HCT116 (cell line): ENCODE measurements at regions not wholly inside any gene's neighbourhood (a gene's known extent, or its start where the extent isn't known, plus 50 kb on each side); places are given as distances from the start of the nearest gene placed in this dataset.

Experiments used
- CBX3 ChIP-seq: IDR thresholded peaks from 2 replicates; pipeline ENCODE4 v1.6.1; 2012; ENCODE audit warnings: low read depth
- EZH2phosphoT487 ChIP-seq: fragments of 200-600 bp; IDR thresholded peaks from 2 replicates; pipeline ENCODE4 v1.6.1; 2018; ENCODE audit warnings: antibody characterized with exemption, borderline replicate concordance
- FOSL1 ChIP-seq: IDR thresholded peaks from 2 replicates; pipeline ENCODE4 v1.6.1; 2012; ENCODE audit warnings: low read depth
- POLR2A ChIP-seq: IDR thresholded peaks from 2 replicates; pipeline ENCODE4 v1.7.0; 2011; ENCODE audit warnings: borderline replicate concordance; ENCODE audit not compliant: insufficient read depth, insufficient read length; ENCODE audit errors: extremely low read depth
- POLR2AphosphoS5 ChIP-seq: IDR thresholded peaks from 2 replicates; pipeline ENCODE4 v1.6.1; 2011; ENCODE audit warnings: mild to moderate bottlenecking, low read depth, low read length, moderate library complexity
- REST ChIP-seq: IDR thresholded peaks from 2 replicates; pipeline ENCODE4 v1.6.1; 2012; ENCODE audit warnings: low read depth
- ZNF274 ChIP-seq: fragments of 200-500 bp; sonication (Bioruptor generic); IDR thresholded peaks from 2 replicates; pipeline ENCODE4 v1.6.1; 2014; ENCODE audit warnings: mild to moderate bottlenecking, low read depth, low read length, inconsistent platforms
- TF ChIP-seq, protein P1 (sequence below), 3 experiments: fragments of 200-600 bp in 1 of 3; sonication (generic) in 1 of 3; IDR thresholded peaks in 2 of 3; conservative IDR thresholded peaks in 1 of 3; 2 replicates each; pipeline ENCODE4 v1.5.1; 2012 to 2017; ENCODE audit warnings: low read depth in 2 of 3, low read length in 2 of 3, antibody characterized with exemption in 1 of 3, borderline replicate concordance in 1 of 3, control low read depth in 1 of 3, mild to moderate bottlenecking in 1 of 3, mixed read lengths in 1 of 3, mixed run types in 1 of 3, moderate library complexity in 1 of 3; ENCODE audit not compliant: insufficient read depth in 1 of 3

DNA sequence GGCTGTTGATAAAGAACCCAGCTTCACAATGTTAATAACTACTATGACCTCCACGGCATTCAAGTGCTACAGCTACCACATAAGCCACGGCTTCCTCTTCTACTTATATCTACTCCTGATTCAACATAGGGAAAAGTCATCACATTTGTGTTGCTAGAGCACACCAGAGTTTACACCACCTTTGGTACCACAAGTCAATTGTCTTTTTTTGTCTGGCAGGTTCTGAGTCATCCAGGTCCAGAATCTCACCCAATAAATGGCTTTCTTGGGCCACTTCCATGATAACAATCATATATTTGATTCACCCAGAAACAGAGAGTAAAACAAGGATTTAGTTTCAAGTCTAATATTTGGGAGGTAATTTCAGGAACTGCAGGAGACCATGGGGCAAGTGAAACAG, 480.2 kb downstream of the TMX3 start:
- TF ChIP-seq, protein P1, sequence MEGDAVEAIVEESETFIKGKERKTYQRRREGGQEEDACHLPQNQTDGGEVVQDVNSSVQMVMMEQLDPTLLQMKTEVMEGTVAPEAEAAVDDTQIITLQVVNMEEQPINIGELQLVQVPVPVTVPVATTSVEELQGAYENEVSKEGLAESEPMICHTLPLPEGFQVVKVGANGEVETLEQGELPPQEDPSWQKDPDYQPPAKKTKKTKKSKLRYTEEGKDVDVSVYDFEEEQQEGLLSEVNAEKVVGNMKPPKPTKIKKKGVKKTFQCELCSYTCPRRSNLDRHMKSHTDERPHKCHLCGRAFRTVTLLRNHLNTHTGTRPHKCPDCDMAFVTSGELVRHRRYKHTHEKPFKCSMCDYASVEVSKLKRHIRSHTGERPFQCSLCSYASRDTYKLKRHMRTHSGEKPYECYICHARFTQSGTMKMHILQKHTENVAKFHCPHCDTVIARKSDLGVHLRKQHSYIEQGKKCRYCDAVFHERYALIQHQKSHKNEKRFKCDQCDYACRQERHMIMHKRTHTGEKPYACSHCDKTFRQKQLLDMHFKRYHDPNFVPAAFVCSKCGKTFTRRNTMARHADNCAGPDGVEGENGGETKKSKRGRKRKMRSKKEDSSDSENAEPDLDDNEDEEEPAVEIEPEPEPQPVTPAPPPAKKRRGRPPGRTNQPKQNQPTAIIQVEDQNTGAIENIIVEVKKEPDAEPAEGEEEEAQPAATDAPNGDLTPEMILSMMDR (IDR thresholded peaks at IDR 0.05 in 2 of 3, conservative IDR thresholded peaks at IDR 0.05 in 1 of 3; ENCODE audit: borderline replicate concordance in 1 of 3, insufficient read depth in 1 of 3, low read depth in 2 of 3, low read length in 2 of 3), result no peak
- TF ChIP-seq POLR2AphosphoS5 (no peak), REST (no peak), EZH2phosphoT487 (no peak), FOSL1 (no peak), ZNF274 (no peak), POLR2A (no peak), CBX3 (no peak)
